Epithelial cell of proximal tubule (primary cell): ENCODE measurements at regions not wholly inside any gene's neighbourhood (a gene's known extent, or its start where the extent isn't known, plus 50 kb on each side); places are given as distances from the start of the nearest gene placed in this dataset.

ENCODE experiments used
- DNase-seq: peaks from one replicate; pipeline ENCODE4 v3.0.0-alpha.2; 2011; ENCODE audit warnings: low read depth
- H3K4me3 ChIP-seq: 2 replicates; pipeline ENCODE4 v1.5.1; 2011; ENCODE audit warnings: low read depth, mild to moderate bottlenecking, low read length
- CTCF ChIP-seq: conservative IDR thresholded peaks from 2 replicates; pipeline ENCODE4 v1.5.1; 2012; ENCODE audit warnings: low read depth, mild to moderate bottlenecking, low read length

GRCh38 chr4:10740251-10740650 lies 55.7 kb upstream of the CLNK start:
- DNase-seq, result no peak
- TF ChIP-seq CTCF, result no peak
- no peak overlapping the region for H3K4me3 ChIP-seq

GRCh38 chr4:10738826-10739489 lies 54.4 kb upstream of the CLNK start:
- TF ChIP-seq CTCF, result no peak
- H3K4me3 ChIP-seq, result no peak overlapping the region
- DNase-seq, result no peak

GRCh38 chr4:10737337-10737736 lies 52.8 kb upstream of the CLNK start:
- no peak for DNase-seq
- TF ChIP-seq CTCF, result no peak

GRCh38 chr4:10736895-10737294 lies 52.3 kb upstream of the CLNK start:
- H3K4me3 ChIP-seq, result no peak overlapping the region
- no peak for TF ChIP-seq CTCF
- DNase-seq, result no peak

More at GRCh38 chr4:10737337-10737736, 52.8 kb upstream of the CLNK start:
- H3K4me3 ChIP-seq, result no peak overlapping the region

- DNase-seq, result no peak
- TF ChIP-seq CTCF, result no peak
- H3K4me3 ChIP-seq, result no peak overlapping the region
Measured at GRCh38 chr4:10736266-10736665, 51.7 kb upstream of the CLNK start.

- no peak for TF ChIP-seq CTCF
- no peak overlapping the region for H3K4me3 ChIP-seq
- no peak for DNase-seq
Measured at GRCh38 chr4:10734697-10735096, 50.1 kb upstream of the CLNK start.
